Prostate gland (tissue), 2 donors: ENCODE measurements at regions not wholly inside any gene's neighbourhood (a gene's known extent, or its start where the extent isn't known, plus 50 kb on each side); places are given as distances from the start of the nearest gene placed in this dataset.
A peak's percentile ranks its signal among the peaks of the same experiment; 100 is the strongest.

ENCODE experiments used
- CTCF ChIP-seq, 4 experiments: fragments of 200-600 bp in 2 of 4; fragments of 450-650 bp in 2 of 4; sonication (generic) in 2 of 4; IDR thresholded peaks; 1 replicate in 3 of 4; 2 replicates in 1 of 4; pipeline ENCODE4 v1.5.1; 2016 to 2019; ENCODE audit warnings: antibody characterized with exemption in 4 of 4, mild to moderate bottlenecking in 2 of 4, moderate library complexity in 2 of 4
- POLR2A ChIP-seq: fragments of 450-650 bp; IDR thresholded peaks from one replicate; pipeline ENCODE4 v1.6.1; 2016; ENCODE audit warnings: antibody characterized with exemption, mild to moderate bottlenecking
- POLR2AphosphoS5 ChIP-seq: sonication (generic); formaldehyde crosslinking; IDR thresholded peaks from one replicate; pipeline ENCODE4 v1.6.1; 2017; ENCODE audit warnings: antibody characterized with exemption

DNA sequence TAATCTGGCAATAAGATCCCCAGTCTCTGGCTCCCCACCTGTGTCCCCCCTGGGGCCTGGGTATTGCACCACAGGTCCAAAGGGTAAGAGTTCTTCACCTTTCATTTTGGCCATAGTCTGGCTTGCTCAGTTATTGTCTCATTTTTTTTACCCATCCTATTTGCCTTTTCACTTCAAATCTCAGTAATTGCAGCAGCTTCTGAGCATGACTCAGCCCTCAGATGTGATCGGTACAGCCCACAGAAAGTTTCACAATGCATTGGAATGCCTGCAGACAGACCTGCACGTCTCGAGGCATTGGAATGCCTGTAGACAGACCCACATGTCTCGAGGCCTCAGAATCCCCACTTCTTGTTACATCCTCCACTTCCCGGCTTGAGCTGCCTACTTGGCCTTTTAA is 173.6 kb downstream of the NUFIP1 start:
- TF ChIP-seq CTCF (IDR thresholded peaks at IDR 0.05) = no peak
- TF ChIP-seq POLR2A = no peak
- TF ChIP-seq POLR2AphosphoS5 = peak; percentile 19
